ENCODE measurements at regions not wholly inside any gene's neighbourhood (a gene's known extent, or its start where the extent isn't known, plus 50 kb on each side); places are given as distances from the start of the nearest gene placed in this dataset.

GRCh38 chr12:116469344-116469743, 89.8 kb upstream of the MAP1LC3B2 start:
- Histone ChIP-seq H3K4me1 (ENCODE audit: low read depth, poor library complexity, severe bottlenecking) (no peaks in the 10 kb centered on the region), H4K20me1 (ENCODE audit: insufficient read depth) (no peaks in the 10 kb centered on the region), H3K4me3 (IDR thresholded peaks at IDR 0.05; ENCODE audit: insufficient read depth, low read depth, low read length) (no peak overlapping the region), H3K27ac (no peak overlapping the region), H3K79me2 (ENCODE audit: insufficient read depth, low read depth) (no peaks in the 10 kb centered on the region), H2AFZ (ENCODE audit: low read depth) (no peak overlapping the region), H3K36me3 (ENCODE audit: insufficient read depth) (no peaks in the 10 kb centered on the region), H3K27me3 (ENCODE audit: insufficient read depth, low read depth) (no peaks in the 10 kb centered on the region), H3K9ac (no peak overlapping the region), H3K4me2 (no peak overlapping the region)
- no peak for TF ChIP-seq CTCF (conservative IDR thresholded peaks at IDR 0.05; ENCODE audit: low read depth, low read length)

DNA sequence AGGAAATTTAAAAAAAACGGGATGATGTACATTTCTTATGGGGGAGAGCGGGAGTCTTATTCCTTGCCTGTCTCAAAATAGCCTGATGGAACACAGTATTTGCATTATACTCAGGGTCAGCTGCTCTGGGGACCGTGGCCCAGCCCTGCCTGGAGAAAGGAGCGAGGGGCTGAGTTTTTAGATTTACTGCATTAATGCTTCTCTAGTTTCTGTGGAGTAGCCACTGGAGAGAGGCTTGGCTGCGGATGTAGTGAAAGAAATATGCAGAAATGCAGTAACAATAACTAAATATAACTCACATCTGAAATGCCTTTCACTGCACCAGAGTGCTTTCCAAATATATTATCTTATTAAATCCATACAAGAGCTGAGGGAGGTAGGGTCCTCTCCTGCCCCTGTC, 87.6 kb upstream of the MAP1LC3B2 start:
- Histone ChIP-seq H3K79me2 (ENCODE audit: insufficient read depth, low read depth) (no peaks in the 10 kb centered on the region), H3K4me3 (IDR thresholded peaks at IDR 0.05; ENCODE audit: insufficient read depth, low read depth, low read length) (no peak overlapping the region), H3K27me3 (ENCODE audit: insufficient read depth, low read depth) (no peaks in the 10 kb centered on the region), H3K4me2 (no peak overlapping the region), H2AFZ (ENCODE audit: low read depth) (no peak overlapping the region), H3K9ac (no peak overlapping the region), H3K36me3 (ENCODE audit: insufficient read depth) (no peaks in the 10 kb centered on the region), H3K4me1 (ENCODE audit: low read depth, poor library complexity, severe bottlenecking) (no peaks in the 10 kb centered on the region), H3K27ac (no peak overlapping the region), H4K20me1 (ENCODE audit: insufficient read depth) (no peaks in the 10 kb centered on the region)
- no peak for TF ChIP-seq CTCF (conservative IDR thresholded peaks at IDR 0.05; ENCODE audit: low read depth, low read length)

DNA sequence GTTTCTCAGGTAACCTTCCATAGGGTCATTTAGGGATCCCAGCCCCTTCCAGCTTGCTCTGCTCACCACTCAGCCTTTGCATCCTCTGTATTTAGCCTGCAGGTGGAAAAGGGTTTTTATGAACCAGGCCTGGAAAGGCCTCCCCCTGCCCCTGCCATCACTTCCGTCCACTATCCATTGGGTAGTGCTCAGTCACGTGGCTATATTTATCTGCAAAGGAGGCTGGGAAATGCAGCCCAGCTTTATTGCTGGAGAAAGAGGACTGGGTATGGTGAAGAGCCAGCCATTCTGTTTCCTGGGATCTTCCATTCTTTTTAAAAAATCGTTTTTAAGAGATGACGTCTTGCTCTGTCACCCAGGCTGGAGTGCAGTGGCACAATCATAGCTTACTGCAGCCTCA, 87.0 kb upstream of the MAP1LC3B2 start:
- no peaks in the 10 kb centered on the region for H3K79me2 ChIP-seq (ENCODE audit: insufficient read depth, low read depth)
- no peaks in the 10 kb centered on the region for H3K4me1 ChIP-seq (ENCODE audit: low read depth, poor library complexity, severe bottlenecking)
- no peak for TF ChIP-seq CTCF (conservative IDR thresholded peaks at IDR 0.05; ENCODE audit: low read depth, low read length)
- H3K9ac ChIP-seq = no peak overlapping the region
- H3K27me3 ChIP-seq (ENCODE audit: insufficient read depth, low read depth) = no peaks in the 10 kb centered on the region
- H3K27ac ChIP-seq = no peak overlapping the region
- no peak overlapping the region for H3K4me3 ChIP-seq (IDR thresholded peaks at IDR 0.05; ENCODE audit: insufficient read depth, low read depth, low read length)
- H3K36me3 ChIP-seq (ENCODE audit: insufficient read depth) = no peaks in the 10 kb centered on the region
- no peak overlapping the region for H2AFZ ChIP-seq (ENCODE audit: low read depth)
- no peaks in the 10 kb centered on the region for H4K20me1 ChIP-seq (ENCODE audit: insufficient read depth)
- H3K4me2 ChIP-seq = no peak overlapping the region

DNA sequence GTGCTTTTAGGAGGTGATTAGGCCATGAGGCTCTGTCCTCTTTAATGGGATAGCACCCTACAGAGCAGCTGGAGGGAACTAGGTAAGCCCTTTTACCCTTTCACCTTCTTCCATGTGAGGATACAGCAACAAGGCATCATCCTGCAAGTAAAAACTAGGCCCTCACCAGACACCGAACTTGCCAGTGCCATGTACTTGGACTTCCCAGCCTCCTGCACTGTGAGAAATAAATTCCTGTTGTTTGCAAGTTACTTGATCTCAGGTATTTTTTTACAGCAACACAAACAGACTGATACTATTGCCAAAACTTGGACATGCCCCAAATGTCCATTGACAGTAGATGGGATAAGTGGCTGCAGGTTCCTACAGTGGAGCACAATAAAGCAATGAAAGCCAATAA, 85.8 kb upstream of the MAP1LC3B2 start:
- no peak overlapping the region for H3K4me3 ChIP-seq (IDR thresholded peaks at IDR 0.05; ENCODE audit: insufficient read depth, low read depth, low read length)
- H3K9ac ChIP-seq = no peak overlapping the region
- H3K4me1 ChIP-seq (ENCODE audit: low read depth, poor library complexity, severe bottlenecking) = no peaks in the 10 kb centered on the region
- H4K20me1 ChIP-seq (ENCODE audit: insufficient read depth) = no peaks in the 10 kb centered on the region
- no peak overlapping the region for H2AFZ ChIP-seq (ENCODE audit: low read depth)
- no peak overlapping the region for H3K4me2 ChIP-seq
- TF ChIP-seq CTCF (conservative IDR thresholded peaks at IDR 0.05; ENCODE audit: low read depth, low read length) = no peak
- no peak overlapping the region for H3K27ac ChIP-seq
- no peaks in the 10 kb centered on the region for H3K27me3 ChIP-seq (ENCODE audit: insufficient read depth, low read depth)
- no peaks in the 10 kb centered on the region for H3K79me2 ChIP-seq (ENCODE audit: insufficient read depth, low read depth)
- no peaks in the 10 kb centered on the region for H3K36me3 ChIP-seq (ENCODE audit: insufficient read depth)

DNA sequence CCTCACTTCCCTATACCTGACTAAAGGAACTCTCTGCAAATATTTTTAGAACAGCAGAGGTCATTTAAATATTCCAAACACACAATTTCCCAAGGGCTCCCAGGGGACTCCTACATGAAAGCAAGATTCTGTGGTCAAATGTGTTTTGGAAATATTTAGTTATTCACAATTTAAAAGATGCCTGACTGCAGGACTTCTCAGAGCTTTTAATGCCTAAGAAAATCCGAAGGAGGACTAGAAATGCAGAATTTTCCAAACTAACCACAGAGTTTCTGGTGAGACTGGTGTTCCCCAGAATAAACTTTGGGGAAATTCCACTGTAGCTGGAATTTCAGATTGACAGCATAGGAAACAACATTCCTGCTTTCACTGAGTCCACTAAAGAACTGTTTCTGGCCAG, 84.8 kb upstream of the MAP1LC3B2 start:
- Histone ChIP-seq H3K9ac (no peak overlapping the region), H4K20me1 (ENCODE audit: insufficient read depth) (no peaks in the 10 kb centered on the region), H3K27ac (no peak overlapping the region), H3K4me1 (ENCODE audit: low read depth, poor library complexity, severe bottlenecking) (no peaks in the 10 kb centered on the region), H2AFZ (ENCODE audit: low read depth) (no peak overlapping the region), H3K4me3 (IDR thresholded peaks at IDR 0.05; ENCODE audit: insufficient read depth, low read depth, low read length) (no peak overlapping the region), H3K36me3 (ENCODE audit: insufficient read depth) (no peaks in the 10 kb centered on the region), H3K4me2 (no peak overlapping the region), H3K27me3 (ENCODE audit: insufficient read depth, low read depth) (no peaks in the 10 kb centered on the region), H3K79me2 (ENCODE audit: insufficient read depth, low read depth) (no peaks in the 10 kb centered on the region)
- no peak for TF ChIP-seq CTCF (conservative IDR thresholded peaks at IDR 0.05; ENCODE audit: low read depth, low read length)

Measured in KMS-11 (cell line).